Neuronal stem cell (in vitro differentiated cells): ENCODE measurements at regions not wholly inside any gene's neighbourhood (a gene's known extent, or its start where the extent isn't known, plus 50 kb on each side); places are given as distances from the start of the nearest gene placed in this dataset.

Source experiments
- DNase-seq: peaks from one replicate; pipeline ENCODE4 v3.0.0-alpha.2; 2013; ENCODE audit warnings: low spot score
- H2AFZ ChIP-seq: one replicate; pipeline ENCODE4 v1.6.1; 2013; ENCODE audit warnings: mild to moderate bottlenecking, low read length, inconsistent platforms
- H2AK5ac ChIP-seq: 2 replicates; pipeline ENCODE4 v1.6.1; 2013; ENCODE audit warnings: low read depth, mild to moderate bottlenecking, inconsistent platforms, low read length, moderate library complexity, mixed read lengths
- H2BK120ac ChIP-seq: 2 replicates; pipeline ENCODE4 v1.6.1; 2013; ENCODE audit warnings: low read depth, mild to moderate bottlenecking, inconsistent platforms, low read length, moderate library complexity, mixed read lengths
- H2BK12ac ChIP-seq: one replicate; pipeline ENCODE4 v1.6.1; 2013; ENCODE audit warnings: low read length, inconsistent platforms
- H2BK15ac ChIP-seq: 2 replicates; pipeline ENCODE4 v1.6.1; 2013; ENCODE audit warnings: mild to moderate bottlenecking, low read length, inconsistent platforms, mixed read lengths
- H2BK5ac ChIP-seq: one replicate; pipeline ENCODE4 v1.6.1; 2013; ENCODE audit warnings: inconsistent platforms, mild to moderate bottlenecking, low read length, moderate library complexity
- H3K14ac ChIP-seq: one replicate; pipeline ENCODE4 v1.6.1; 2013; ENCODE audit warnings: low read length, inconsistent platforms
- H3K18ac ChIP-seq: 2 replicates; pipeline ENCODE4 v1.6.1; 2013; ENCODE audit warnings: low read length, inconsistent platforms
- H3K23ac ChIP-seq: 2 replicates; pipeline ENCODE4 v1.6.1; 2013; ENCODE audit warnings: low read depth, mild to moderate bottlenecking, mixed read lengths, low read length, inconsistent platforms; ENCODE audit not compliant: poor library complexity
- H3K27ac ChIP-seq: replicated peaks from 3 replicates; pipeline ENCODE4 v1.5.1; 2013; ENCODE audit warnings: low read length, inconsistent platforms
- H3K27me3 ChIP-seq, 3 experiments: 2 replicates each; pipeline ENCODE4 v1.6.1; 2013; ENCODE audit warnings: low read length in 3 of 3, mild to moderate bottlenecking in 2 of 3, inconsistent platforms in 1 of 3, low read depth in 1 of 3, mixed read lengths in 1 of 3, moderate library complexity in 1 of 3; ENCODE audit not compliant: control insufficient read depth in 3 of 3, insufficient read depth in 3 of 3
- H3K36me3 ChIP-seq, 2 donors: replicated peaks in 1 of 2; 2 replicates each; pipeline ENCODE4 v1.6.1; 2013; ENCODE audit warnings: low read length in 2 of 2; ENCODE audit not compliant: control insufficient read depth in 2 of 2, insufficient read depth in 2 of 2
- H3K4ac ChIP-seq: 2 replicates; pipeline ENCODE4 v1.6.1; 2013; ENCODE audit warnings: inconsistent platforms, mild to moderate bottlenecking, low read length, moderate library complexity
- H3K4me1 ChIP-seq, 2 donors: 1 replicate in 1 of 2; 2 replicates in 1 of 2; pipeline ENCODE4 v1.6.1; 2013; ENCODE audit warnings: low read length in 2 of 2, low read depth in 1 of 2; ENCODE audit not compliant: control insufficient read depth in 2 of 2, insufficient read depth in 1 of 2
- H3K4me2 ChIP-seq: one replicate; pipeline ENCODE4 v1.6.1; 2013; ENCODE audit warnings: mild to moderate bottlenecking, low read length, inconsistent platforms; ENCODE audit not compliant: insufficient read depth, poor library complexity, severe bottlenecking
- H3K4me3 ChIP-seq, 2 donors: 2 replicates each; pipeline ENCODE4 v1.5.1; 2013; ENCODE audit warnings: low read length in 2 of 2, mild to moderate bottlenecking in 2 of 2, inconsistent platforms in 1 of 2, moderate library complexity in 1 of 2
- H3K79me1 ChIP-seq: one replicate; pipeline ENCODE4 v1.6.1; 2013; ENCODE audit warnings: low read depth, mild to moderate bottlenecking, inconsistent platforms, low read length, moderate library complexity
- H3K9ac ChIP-seq: one replicate; pipeline ENCODE4 v1.6.1; 2013; ENCODE audit warnings: mild to moderate bottlenecking, low read depth, low read length, inconsistent platforms; ENCODE audit not compliant: poor library complexity
- H3K9me3 ChIP-seq, 2 donors: replicated peaks in 1 of 2; 2 replicates each; pipeline versions ENCODE3 to v1.6.1; 2013; ENCODE audit warnings: low read length in 2 of 2, mild to moderate bottlenecking in 2 of 2, inconsistent platforms in 1 of 2, low read depth in 1 of 2, mixed read lengths in 1 of 2, moderate library complexity in 1 of 2; ENCODE audit not compliant: control insufficient read depth in 2 of 2, insufficient read depth in 1 of 2
- H4K8ac ChIP-seq: one replicate; pipeline ENCODE4 v1.6.1; 2013; ENCODE audit warnings: low read depth, mild to moderate bottlenecking, inconsistent platforms, low read length, moderate library complexity
- H4K91ac ChIP-seq: one replicate; pipeline ENCODE4 v1.6.1; 2013; ENCODE audit warnings: low read length, low read depth, mild to moderate bottlenecking, inconsistent platforms; ENCODE audit not compliant: poor library complexity
- WGBS, 2 donors: extraction: QIAGEN DNeasy Blood & Tissue Kit; methylation state at CpG; one replicate each; pipeline ENCODE4 v1.1.7; 2013; ENCODE audit warnings: missing lambda C conversion rate in 2 of 2, mixed read lengths in 1 of 2; ENCODE audit not compliant: insufficient read length in 2 of 2, insufficient replicate concordance in 1 of 2; ENCODE audit errors: extremely low coverage in 2 of 2; 5-methylcytosine and 5-hydroxymethylcytosine counted together

DNA sequence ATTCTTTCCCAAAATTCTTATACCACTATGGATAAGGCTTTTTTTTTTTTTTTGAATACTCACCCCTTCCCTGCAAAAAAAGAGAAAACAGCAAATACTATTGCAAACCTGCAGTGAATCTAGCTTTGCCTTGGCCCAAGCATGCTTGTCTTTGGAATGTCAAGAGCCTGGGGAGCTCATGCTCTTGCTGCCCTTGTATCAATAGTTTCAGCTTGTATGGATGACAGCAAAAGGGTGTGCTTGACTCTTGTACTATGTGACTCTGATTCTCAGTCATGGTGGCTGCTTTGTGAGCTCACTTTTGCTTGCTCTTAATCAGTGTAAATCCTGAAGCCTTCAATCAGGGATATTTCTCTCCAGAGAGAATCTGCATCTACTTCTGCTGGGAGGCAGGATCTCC, 149.2 kb downstream of the EMP1 start:
- Histone ChIP-seq H3K79me1 (no peaks in the 10 kb centered on the region), H3K9ac (no peak overlapping the region), H3K27ac (no peak overlapping the region), H3K14ac (no peak overlapping the region), H3K4ac (no peak overlapping the region), H3K9me3 (no peaks in the 10 kb centered on the region), H3K4me2 (no peak overlapping the region), H3K36me3 (no peaks in the 10 kb centered on the region), H3K18ac (no peak overlapping the region), H3K4me1 (peaks cover 0 to 5% of the 10 kb centered on the region in 2 donors), H4K91ac (no peak overlapping the region), H2BK120ac (no peak overlapping the region), H2AFZ (no peak overlapping the region), H3K23ac (no peak overlapping the region), H2BK15ac (no peak overlapping the region), H2AK5ac (no peak overlapping the region), H3K4me3 (no peak overlapping the region), H4K8ac (no peak overlapping the region), H3K27me3 (no peaks in the 10 kb centered on the region), H2BK5ac (no peak overlapping the region), H2BK12ac (no peak overlapping the region)
- no peak for DNase-seq

DNA sequence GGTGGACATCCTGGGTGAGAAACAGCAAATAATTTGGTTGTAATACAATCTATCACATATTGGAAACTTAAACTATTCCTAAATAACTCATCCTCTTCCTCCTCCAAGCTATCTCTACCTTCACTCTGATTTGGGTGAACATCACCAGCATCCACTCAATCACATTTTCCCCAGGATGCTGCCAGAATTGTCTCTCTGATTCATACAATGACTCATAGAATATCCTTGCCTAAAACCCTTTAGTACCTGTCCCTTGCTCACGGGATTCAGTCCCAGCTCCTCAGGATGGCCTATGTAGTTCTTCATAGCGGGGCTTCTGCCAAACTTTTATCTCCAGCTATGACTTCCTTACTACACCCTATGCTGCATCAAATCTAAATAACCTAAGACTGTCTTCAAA, 146.8 kb downstream of the EMP1 start:
- Histone ChIP-seq H3K36me3 (no peaks in the 10 kb centered on the region), H2BK15ac (no peak overlapping the region), H2BK12ac (no peak overlapping the region), H4K91ac (no peak overlapping the region), H3K4me1 (peaks cover 0 to under 1% of the 10 kb centered on the region in 2 donors), H3K9me3 (no peaks in the 10 kb centered on the region), H3K27ac (no peak overlapping the region), H3K4ac (no peak overlapping the region), H2AFZ (no peak overlapping the region), H3K79me1 (no peaks in the 10 kb centered on the region), H2BK5ac (no peak overlapping the region), H3K18ac (no peak overlapping the region), H3K23ac (no peak overlapping the region), H2AK5ac (no peak overlapping the region), H3K27me3 (no peaks in the 10 kb centered on the region), H3K14ac (no peak overlapping the region), H3K9ac (no peak overlapping the region), H3K4me3 (no peak overlapping the region), H2BK120ac (no peak overlapping the region), H4K8ac (no peak overlapping the region), H3K4me2 (no peak overlapping the region)
- no peak for DNase-seq
- no CpG with 5 or more reads among the region's 2 CpGs for WGBS, 2 donors

DNA sequence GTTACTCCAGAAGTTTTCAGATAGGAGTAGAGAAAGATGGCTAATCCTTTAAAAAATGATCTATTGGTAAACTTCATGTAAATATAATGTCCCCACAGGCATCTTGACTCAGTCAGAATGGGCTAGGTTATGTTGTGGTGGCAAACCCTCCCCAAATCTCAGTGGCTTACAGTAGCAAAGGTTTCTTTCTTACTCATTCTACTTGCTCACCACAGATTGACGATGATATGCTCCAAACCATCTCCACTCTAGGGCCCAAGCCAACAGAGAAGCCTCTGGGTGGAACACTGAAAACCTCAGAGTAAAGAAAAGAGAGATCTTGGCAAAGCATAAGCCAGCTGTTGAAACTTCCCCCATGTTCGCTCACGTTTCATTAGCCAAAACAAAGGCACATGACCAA, 146.4 kb downstream of the EMP1 start:
- Histone ChIP-seq H3K27me3 (no peaks in the 10 kb centered on the region), H2BK12ac (no peak overlapping the region), H2BK120ac (no peak overlapping the region), H3K4me2 (no peak overlapping the region), H4K91ac (no peak overlapping the region), H4K8ac (no peak overlapping the region), H2AK5ac (no peak overlapping the region), H3K14ac (no peak overlapping the region), H3K4ac (no peak overlapping the region), H3K9me3 (no peaks in the 10 kb centered on the region), H2BK5ac (no peak overlapping the region), H3K9ac (no peak overlapping the region), H3K36me3 (no peaks in the 10 kb centered on the region), H3K27ac (no peak overlapping the region), H3K23ac (no peak overlapping the region), H3K79me1 (no peaks in the 10 kb centered on the region), H3K4me3 (no peak overlapping the region), H3K4me1 (no peaks in the 10 kb centered on the region), H3K18ac (no peak overlapping the region), H2BK15ac (no peak overlapping the region), H2AFZ (no peak overlapping the region)
- no peak for DNase-seq
- no CpG with 5 or more reads among the region's 3 CpGs for WGBS, 2 donors

DNA sequence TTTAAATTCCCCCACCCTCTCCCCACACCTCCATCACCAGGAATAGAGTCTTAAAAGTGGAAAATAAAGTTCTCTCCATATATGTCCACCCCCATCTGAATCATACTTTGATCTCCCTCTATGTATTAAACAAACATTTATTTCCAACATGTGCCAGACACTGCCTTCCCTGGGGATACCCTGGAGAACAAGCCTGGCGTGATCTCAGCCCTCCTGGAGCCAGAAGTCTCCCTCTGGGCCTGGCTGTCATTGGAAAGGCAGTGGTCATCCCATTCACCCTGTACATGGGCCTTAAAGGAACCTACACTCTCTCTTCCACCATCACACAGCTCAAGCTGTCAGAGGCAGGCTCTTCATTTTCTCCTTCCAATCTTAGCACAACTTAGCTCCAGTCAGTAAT, 143.6 kb downstream of the EMP1 start:
- Histone ChIP-seq H4K8ac (no peak overlapping the region), H3K36me3 (no peaks in the 10 kb centered on the region), H2BK15ac (no peak overlapping the region), H3K4ac (no peak overlapping the region), H3K4me2 (no peak overlapping the region), H3K9me3 (no peaks in the 10 kb centered on the region), H3K9ac (no peak overlapping the region), H2BK120ac (no peak overlapping the region), H3K27ac (no peak overlapping the region), H3K23ac (no peak overlapping the region), H2BK5ac (no peak overlapping the region), H2BK12ac (no peak overlapping the region), H3K14ac (no peak overlapping the region), H2AFZ (no peak overlapping the region), H3K79me1 (no peaks in the 10 kb centered on the region), H3K4me1 (no peaks in the 10 kb centered on the region), H3K27me3 (no peaks in the 10 kb centered on the region), H3K4me3 (no peak overlapping the region), H3K18ac (no peak overlapping the region), H2AK5ac (no peak overlapping the region), H4K91ac (no peak overlapping the region)
- no CpG with 5 or more reads among the region's 1 CpG for WGBS, 2 donors
- DNase-seq: no peak
